NCI-H2107 treated with DMSO at 0.1 percent for 48 hours (cell line): ENCODE measurements at regions not wholly inside any gene's neighbourhood (a gene's known extent, or its start where the extent isn't known, plus 50 kb on each side); places are given as distances from the start of the nearest gene placed in this dataset.

Experiments used
- DNase-seq: peaks from one replicate; lab custom pipeline; 2025; ENCODE audit not compliant: unreplicated experiment; lab: John Stamatoyannopoulos, UW

DNA sequence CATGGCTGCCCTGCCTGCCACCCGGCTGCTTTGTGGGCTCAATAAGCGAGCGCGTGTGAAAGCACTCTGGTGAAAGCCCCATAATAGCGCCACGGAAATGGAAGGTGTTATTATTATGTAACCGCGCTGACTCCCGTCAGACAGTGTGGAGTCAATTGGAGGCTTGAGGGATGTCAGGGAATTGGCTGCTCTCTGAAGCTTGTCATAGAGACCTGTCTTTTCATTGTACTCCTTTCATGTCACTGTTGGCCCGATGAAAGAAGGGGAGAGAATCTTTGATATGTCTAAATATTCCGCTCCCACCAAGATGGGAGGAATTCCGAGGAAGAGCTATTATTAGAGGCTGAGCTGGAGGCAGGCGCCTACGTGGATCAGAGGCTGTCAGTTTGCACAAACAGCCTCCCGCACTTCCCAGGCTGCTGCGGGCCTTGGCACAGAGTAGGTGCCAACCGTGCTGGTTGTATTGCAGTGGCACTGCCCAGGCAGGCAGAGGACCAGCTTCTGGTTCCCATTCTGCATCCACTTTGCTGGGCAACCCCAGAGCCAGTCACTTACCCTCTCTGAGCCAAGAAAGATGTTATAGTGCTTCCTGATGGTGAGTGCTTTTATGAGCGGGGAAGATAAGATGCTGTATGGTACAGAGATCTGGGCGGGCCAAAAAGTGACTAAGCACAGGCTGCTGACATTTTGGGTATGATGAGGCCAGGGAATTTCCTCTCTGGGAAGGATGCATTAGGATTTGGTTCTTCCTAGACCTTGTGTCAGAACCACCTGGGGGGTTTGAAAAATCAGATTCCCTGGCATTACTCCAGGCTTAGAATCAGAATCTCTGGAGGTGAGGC is 151.4 kb downstream of the RPS24 start:
- DNase-seq: no peak

DNA sequence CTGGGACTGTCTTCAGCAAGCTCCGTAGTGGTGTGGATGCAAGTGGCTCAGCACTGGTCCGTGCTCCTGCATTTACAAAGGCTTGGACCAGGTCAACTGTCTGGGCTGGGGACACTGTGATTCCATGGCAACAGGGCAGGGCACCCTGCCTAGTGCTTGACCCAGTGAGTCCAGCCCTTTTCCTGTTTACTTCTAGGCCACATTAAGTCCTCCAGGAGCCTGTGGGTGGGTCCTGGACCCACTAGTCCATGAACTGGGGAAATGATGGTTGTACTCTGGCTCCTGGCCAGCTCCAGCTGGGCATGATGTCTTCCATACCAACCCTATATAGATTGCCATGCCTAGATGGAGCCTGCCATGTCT is 152.0 kb downstream of the RPS24 start:
- no peak for DNase-seq

DNA sequence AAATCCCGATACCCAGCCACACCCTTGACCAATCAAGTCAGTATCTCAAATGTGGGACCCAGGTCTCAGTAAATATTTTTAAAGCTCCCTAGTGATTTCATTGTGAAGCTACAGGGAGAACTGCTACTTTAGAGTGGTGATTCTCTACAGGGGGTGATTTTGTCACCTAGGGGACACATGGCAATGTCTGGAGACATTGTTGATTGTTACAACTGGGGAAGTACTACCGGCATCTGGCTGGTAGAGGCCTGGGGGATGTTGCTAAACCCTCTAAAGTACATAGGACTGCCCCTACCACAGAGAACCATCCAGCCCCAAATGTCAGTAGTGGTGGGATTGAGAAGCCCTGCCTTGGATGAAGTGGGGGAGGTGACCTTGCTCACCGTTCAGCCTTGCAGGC is 152.9 kb downstream of the RPS24 start:
- DNase-seq: no peak

DNA sequence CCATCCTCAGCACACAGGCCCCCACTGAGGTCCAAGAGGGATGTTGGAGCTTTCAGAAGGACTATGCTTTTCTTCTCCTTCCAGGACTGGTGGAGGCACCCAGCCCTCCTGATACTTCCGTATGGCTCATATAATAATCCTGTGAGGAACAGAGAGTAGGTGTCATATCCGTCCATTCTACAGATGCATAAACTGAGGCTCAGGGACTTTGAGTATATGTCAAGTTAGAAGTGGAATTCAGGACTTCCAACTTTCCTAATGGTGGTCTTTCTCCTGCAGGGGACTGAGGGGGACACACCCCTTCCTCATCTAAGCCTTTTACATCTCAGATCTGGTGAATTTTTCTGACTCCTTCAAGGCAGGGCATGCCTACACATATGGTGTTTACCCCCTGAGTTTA is 153.7 kb downstream of the RPS24 start:
- no peak for DNase-seq

DNA sequence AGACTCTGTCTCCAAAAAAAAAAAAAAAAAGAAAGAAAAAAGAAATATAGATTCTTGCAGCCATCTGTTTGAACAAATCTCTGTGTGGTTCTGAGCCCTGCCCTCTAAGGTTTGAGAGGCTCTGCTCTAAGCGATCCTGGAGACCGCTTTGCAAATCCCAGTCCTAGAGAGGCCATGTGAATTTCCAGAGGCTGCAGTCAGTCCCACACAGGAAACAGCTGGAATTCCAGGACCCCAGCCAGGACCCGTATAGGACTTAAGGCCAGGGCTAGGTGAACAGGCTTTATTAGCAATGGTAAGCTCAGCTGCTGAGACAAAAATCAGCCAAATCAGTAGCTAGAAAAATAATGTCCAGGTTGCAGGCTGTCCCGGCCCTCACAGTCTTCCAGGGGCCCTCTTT is 154.8 kb downstream of the RPS24 start:
- no peak for DNase-seq

- DNase-seq: no peak
Observed at GRCh38 chr10:78190051-78190825, 156.6 kb downstream of the RPS24 start.

DNA sequence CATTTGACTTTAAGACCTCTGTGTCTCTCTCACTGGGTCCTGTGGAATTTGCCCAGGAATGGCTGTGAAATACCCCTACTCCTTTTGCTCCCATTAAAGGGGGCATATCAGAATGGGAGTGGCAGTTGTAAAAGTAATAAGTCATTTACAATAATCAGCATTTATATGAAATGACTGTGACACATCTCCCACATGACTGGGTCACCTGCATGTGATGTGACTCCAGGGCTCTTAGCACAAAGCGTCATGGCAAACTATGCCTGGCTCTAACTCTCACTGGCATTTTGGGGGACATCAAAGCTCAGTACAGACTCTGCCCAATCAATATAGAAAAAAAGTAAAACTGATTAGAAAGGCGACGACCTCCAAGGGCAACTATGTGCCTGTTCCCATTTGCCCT is 157.6 kb downstream of the RPS24 start:
- DNase-seq: no peak

DNA sequence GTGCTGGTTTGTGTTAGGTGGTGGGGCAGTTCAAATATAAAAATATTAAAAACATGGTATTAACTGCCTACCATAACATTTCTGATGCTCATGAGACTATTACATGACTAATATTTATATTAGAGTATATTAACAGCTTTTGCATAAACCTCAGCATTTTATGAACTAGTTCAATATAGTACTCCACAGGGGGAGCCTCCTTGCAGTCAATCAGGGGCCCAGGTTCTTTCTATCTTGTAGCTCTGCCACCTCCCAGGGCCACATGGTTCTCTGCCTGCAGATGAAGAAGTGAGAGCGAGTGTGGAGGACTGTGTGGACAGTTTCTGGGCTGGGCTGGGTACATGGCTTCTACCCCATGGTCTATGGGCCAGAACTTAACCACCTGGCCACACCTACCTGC is 159.5 kb downstream of the RPS24 start:
- DNase-seq: no peak

DNA sequence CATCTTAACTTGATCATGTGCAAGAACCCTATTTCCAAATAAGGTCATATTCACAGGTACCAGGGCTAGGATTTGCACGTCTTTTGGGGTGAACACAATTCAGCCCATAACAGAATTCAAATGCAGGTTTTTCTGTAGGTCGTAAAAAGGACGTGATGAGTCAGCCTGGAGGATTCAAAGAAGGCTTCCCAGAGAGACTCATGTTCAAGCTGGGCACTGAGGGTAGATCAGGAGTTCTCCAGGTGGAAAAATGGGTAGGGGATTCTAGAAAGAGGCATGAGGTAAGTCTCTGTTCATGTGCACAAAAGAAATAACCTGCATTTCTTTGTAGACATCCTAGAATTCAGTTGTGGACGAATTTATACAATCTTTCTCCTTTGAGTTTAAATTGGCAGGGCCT is 160.4 kb downstream of the RPS24 start:
- no peak for DNase-seq

DNA sequence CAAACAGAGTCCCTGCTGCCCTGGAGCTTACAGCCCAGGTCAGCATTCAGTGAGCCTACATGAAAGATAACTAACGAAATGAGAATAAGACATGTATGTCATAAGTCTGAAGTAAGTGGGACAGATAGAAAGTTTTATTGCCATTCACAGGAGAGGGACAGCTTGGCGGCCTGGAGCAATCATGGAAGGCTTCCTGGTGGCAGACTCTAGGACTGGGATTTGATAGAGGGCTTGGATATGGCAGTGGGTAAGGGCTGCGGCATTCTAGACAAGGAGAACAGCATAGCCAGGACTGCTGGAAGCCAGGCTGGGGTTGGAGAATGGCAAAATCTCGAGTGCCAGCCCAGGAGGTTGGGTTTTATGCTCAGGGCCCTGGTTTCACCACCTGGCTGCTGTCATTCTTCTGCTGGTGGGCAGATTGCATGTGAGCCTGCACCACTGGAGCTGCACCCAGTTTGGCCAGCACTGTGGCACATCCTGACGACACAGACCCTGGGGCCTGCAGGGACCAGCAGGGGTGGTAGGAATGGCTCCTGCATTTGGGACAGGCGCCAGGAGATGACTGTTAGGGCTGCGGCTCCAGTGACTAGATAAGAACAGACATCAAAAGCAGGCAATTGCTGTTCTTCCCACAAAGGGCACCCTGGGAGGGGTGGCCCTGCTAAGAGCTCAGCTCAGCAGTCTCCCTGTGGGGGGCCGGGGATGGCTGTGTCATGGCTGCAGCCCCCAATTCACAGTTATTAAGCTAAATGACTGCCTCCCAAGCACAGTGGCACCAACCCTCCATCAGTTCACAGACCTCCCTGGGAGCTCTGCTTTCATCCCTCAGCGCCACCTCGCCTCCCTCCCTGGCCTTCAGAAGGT is 161.1 kb downstream of the RPS24 start:
- DNase-seq: no peak

DNA sequence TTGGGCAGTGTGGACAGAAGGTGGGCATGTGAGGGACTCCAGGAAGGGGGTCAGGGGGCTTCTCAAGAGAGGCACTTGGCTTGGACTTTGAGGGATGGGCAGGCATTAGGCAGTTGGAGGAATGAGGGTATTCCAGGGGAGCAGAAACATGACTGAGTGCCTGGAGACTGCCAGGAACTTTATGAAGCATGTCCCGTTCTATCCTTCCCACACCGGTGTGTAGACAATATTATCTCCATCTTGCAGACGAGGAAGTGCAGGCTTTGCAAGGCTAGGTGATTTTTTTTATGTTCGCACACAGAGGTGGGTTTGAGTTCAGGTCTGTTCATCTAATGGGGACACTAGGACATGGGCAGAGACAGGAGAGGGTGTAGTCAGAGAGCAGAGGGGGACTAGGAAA is 162.7 kb downstream of the RPS24 start:
- DNase-seq: no peak

GRCh38 chr10:78196964-78197363 is 163.3 kb downstream of the RPS24 start:
- DNase-seq: no peak

DNA sequence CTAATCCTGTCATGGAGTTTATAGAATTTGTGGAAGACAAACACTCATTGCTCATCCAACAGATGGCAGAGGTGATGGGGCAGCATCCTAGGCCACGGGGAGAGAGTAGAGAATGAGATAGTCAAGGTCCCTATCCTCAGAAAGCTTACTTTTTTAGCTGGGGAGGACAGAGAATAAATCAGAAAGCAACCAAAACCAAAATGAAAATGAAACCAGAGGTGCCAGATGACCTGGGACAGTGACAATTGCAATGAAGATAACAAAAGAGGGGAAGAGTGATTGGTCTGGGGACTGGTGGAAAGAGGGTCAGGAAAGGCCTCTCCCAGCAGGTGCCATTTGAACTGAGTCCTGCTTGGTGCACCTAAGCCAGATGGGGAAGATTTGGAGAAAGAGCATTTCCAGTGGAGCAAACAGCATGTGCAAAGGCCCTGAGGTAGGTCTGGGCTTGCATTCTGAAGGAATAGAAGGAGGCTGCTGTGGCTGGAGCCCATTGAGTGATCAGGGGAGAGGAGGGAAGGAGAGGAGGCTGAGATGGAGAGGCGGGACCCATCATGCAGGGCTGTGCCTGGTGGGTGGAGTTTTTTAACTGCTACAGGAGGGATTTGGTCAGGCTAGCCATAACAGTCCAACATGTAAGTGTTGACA is 164.1 kb downstream of the RPS24 start:
- DNase-seq: no peak

- no peak for DNase-seq
Observed at GRCh38 chr10:78199005-78199725, 165.5 kb downstream of the RPS24 start.

- DNase-seq: no peak
Observed at GRCh38 chr10:78199759-78200158, 166.1 kb downstream of the RPS24 start.

DNA sequence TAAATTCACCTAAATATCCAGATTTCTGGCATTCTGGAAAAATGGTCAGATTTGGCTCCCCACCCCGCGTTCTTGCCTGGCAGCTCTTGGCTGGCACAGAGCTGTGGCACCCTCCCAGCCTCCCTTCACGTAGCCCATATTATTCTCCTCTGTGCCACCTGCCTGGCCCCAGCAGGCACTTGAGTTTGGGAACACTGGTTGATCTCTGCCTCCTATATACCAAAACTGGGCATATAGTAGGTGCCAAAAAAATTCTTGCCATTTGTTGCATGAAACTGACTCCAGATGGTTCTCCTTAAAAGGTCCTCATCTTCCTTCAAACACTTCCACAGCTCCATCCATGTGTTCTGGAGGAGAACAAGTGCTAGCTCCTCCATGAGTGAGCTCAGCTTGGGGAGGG is 167.0 kb downstream of the RPS24 start:
- DNase-seq: no peak

GRCh38 chr10:78202386-78202785 is 168.7 kb downstream of the RPS24 start:
- DNase-seq: no peak

GRCh38 chr10:78203915-78204818 is 170.5 kb downstream of the RPS24 start:
- peak; percentile 81 for DNase-seq

DNA sequence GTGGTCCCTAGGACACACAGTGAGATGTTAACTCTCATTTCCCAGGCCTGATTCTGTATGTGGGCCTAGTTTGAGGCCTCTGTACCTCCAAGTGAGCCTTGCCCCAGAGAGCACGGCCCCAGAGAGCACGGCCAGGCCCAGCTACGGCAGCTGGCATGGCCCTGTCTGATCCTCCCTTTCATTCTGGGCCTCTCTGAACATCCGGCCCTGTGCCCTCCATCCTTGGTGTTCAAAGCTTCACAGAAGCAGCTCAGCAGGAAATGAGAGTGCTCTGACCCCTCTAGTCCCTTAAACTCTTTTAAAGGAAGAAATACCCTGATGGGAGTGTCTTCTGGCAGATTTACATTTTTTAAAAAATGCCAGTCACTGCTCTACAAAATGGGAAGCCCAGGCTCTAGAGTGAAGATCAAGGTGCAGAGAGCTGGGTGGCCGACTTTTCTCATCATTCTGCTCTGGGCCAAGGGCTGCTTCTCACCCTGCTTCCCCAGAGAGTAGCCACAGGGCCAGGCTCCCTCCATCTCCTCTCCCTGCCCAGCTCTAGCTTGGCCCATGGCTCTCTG is 171.9 kb downstream of the RPS24 start:
- no peak for DNase-seq
